ENCODE measurements at regions not wholly inside any gene's neighbourhood (a gene's known extent, or its start where the extent isn't known, plus 50 kb on each side); places are given as distances from the start of the nearest gene placed in this dataset.
"Not testable (repeated sequence)": the region's sequence is repeated elsewhere in the genome, so short reads cannot be mapped to it uniquely, and the experiment has no call there.

- DNase-seq, result no peak
Observed at GRCh38 chr13:94902722-94903407, 190.5 kb upstream of the SOX21 start.

- no peak for DNase-seq
Observed at GRCh38 chr13:94901070-94901469, 188.7 kb upstream of the SOX21 start.

DNA sequence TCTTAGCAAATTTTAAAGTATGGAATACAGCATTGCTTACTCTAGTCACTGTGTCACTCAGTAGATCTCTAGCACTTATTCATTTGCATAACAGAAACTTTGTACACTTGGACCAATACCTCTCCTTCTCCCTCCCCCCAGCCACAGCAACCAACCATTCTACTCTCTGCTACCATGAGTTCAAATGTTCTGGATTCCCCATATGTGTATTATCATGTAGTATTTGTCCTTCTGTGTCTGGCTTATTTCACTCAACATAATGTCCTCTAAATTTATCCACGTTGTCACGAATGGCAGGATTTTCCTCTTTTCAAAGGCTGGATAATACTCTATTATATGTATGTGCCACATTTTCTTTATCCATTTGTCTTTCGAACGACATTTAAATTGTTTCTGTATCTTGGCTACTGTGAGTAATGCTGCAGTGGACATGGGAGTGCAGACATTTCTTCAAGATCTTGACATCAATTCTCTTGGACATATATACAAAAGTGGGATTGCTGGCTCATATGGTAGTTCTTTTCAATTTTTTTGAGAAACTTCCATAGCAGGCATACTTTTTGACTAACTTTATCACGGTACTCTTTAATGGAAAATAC is 184.5 kb upstream of the SOX21 start:
- no peak for DNase-seq

- DNase-seq, result no peak
Observed at GRCh38 chr13:94896238-94896637, 183.9 kb upstream of the SOX21 start.

- no peak for DNase-seq
Observed at GRCh38 chr13:94886191-94886590, 173.8 kb upstream of the SOX21 start.

DNA sequence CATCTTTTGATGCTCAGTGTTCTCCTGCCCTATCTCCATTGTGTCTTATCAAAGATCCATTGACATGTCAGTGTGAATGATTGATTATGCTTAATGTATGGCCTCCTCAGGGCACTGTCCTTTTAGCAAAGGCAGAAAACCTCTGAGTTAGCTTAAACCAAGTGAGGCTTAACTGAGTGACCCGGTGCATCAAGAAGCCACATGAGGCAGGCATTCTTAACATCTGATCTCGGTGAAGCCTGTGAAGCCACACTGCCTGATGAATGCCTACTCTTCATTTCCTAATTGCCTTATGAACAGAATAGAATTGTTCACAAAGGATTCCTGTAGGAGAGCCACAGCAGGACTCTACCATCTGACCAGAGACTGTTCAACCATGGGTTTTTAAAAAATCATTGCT is 168.1 kb upstream of the SOX21 start:
- DNase-seq, result no peak

DNA sequence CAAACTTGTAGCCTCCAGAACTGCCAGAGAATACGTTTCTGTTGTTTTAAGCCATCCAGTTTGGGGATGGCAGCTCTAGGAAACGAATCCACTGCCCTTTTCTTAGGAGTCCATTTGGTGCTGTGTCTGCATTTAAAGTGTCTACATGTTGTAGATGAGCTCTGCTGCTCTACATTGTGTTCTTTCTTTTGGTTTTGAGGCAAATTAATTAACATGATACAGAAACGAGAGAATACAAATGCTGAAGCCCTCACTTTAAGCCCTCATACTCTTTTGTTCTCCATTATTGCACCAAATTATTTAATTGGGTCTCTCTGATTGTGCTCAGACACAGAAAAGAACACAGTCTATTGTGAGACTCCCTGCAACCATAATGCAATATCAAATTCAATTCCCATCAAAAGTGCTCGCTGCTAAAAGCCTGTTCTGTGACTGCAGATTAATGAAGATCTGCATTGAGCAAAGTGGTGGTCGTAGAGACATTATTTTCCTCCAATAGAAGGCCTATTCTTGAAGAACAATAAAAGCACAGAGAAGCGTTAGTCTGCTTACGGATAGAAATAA is 166.3 kb upstream of the SOX21 start:
- DNase-seq, result no peak

- DNase-seq, result no peak
Observed at GRCh38 chr13:94864474-94864873, 152.1 kb upstream of the SOX21 start.

GRCh38 chr13:94860981-94861407 is 148.6 kb upstream of the SOX21 start:
- DNase-seq, result no peak

- DNase-seq, result no peak
Observed at GRCh38 chr13:94859811-94860210, 147.5 kb upstream of the SOX21 start.

DNA sequence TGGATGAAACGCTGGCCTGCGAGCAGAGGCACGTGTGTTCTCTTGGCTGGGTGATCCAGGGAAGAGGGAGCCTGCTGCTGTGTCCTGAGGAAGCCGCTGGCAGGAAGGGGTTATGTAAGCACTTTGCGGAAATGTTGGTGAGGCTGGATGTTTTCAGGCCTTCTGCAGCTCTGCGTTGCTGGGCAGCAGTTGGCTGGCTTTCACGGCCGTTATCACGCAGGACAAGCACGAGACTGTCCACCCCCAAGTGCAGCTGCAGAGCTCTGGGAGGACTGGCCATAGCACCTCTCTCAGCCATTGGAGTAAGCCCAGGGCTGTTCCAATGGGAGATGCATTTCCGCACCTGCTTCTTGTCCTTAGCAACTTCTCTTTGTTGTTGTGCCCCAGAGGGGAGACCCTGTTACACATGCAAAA is 146.9 kb upstream of the SOX21 start:
- DNase-seq, result no peak

DNA sequence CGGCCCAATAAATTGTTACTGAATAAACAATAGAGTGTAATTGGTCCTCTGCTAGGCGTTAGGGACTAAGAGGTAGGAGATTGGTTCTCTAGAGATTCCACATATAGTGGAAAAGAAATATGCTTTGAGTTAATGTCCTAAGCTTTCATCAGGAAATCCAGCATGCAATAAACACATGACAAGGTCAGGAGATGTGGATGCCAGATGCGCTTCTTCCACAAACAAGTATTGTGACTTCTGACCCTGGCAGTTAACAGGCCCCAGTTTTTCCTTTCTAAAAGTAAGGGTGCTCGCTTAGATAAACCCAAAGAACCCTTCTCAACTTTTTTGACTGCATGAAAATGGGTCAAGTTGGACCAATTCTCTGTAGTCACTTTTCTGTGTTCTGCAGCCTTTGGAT is 146.5 kb upstream of the SOX21 start:
- DNase-seq, result no peak

DNA sequence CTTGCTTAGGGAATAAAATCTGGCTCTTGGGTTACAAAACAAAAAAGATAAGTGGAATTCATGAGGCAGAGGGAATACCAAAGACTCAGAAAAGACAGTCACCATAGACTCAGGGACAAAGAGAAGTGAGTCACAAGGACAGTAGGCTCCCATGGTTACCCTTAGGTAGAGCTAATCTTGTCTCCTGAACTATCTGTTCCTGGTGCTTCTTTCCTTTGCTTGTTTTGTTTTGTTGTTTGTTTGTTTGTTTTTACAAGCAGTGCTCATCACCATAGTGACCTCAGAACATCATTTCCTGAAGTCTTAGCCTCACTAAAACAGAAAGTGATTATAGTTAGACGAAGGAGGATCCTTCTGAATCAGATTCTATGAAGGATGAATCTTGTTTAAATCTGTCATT is 142.3 kb upstream of the SOX21 start:
- DNase-seq, result no peak

- no peak for DNase-seq
Observed at GRCh38 chr13:94851576-94851975, 139.2 kb upstream of the SOX21 start.

- DNase-seq, result no peak
Observed at GRCh38 chr13:94849254-94849653, 136.9 kb upstream of the SOX21 start.

GRCh38 chr13:94842901-94843300 is 130.6 kb upstream of the SOX21 start:
- no peak for DNase-seq

- DNase-seq, result not testable (repeated sequence)
Observed at GRCh38 chr13:94837056-94837455, 124.7 kb upstream of the SOX21 start.

GRCh38 chr13:94829837-94830365 is 117.6 kb upstream of the SOX21 start:
- DNase-seq, result no peak

GRCh38 chr13:94829185-94829836 is 117.0 kb upstream of the SOX21 start:
- DNase-seq, result no peak

DNA sequence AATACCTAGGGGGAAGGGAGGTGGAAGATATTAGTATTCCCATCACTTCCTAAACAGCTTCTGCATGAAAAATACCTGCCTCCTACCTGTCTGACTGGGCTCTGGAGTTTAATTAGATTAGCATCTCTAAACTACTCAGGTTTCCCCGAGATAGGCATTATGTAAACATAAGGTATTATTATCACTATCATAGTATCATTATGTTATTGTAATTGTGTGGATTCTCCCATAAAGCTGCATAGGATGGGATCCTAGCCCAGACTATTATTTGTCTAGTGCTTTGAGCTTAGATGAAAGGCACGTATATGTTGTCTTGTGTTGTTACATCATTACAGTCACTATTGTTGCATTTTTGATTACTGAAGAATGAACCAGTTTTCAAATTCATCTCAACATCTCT is 115.2 kb upstream of the SOX21 start:
- DNase-seq, result no peak

DNA sequence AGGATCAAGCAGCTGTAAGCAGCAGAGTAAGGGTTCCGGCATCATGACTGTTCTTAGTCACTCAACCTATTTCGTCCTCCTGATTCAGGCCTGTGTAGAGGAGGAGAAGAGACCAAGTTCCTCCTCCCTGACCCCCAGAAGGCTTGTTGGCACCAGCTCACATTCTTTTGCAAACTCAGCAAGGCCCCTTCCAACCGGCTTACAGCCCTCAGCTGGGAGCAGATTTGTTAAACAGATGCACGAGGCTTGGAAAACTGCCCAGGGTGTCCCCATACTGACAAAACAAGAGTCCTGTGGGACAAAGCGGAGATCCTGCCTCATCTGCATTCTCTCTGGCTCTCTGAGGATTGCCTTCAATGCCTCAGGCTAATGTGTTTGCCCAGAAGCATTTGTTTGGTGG is 113.2 kb upstream of the SOX21 start:
- no peak for DNase-seq

GRCh38 chr13:94824601-94825000 is 112.3 kb upstream of the SOX21 start:
- DNase-seq, result no peak

DNA sequence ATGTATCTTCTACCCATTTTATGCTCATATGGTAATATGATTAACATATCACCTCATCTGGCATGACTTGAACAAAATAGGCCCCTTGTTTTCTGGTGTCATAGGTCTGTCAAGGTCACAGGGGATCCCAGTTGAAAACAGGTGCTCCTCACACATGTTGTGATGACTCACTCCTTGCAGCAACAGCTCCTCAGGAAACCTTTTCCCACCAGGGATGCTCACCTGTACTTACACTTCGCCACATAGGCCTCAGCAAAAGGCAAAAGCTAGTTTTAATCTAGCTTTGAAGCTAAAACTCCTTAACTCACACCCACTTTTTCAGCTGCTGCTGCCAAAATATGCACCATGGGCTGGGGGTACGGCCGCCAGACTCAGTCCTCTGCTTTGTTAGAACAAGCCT is 110.0 kb upstream of the SOX21 start:
- DNase-seq, result no peak

GRCh38 chr13:94816256-94816655 is 103.9 kb upstream of the SOX21 start:
- DNase-seq, result no peak
